Mucosa of descending colon (tissue), 3 donors: ENCODE measurements at regions not wholly inside any gene's neighbourhood (a gene's known extent, or its start where the extent isn't known, plus 50 kb on each side); places are given as distances from the start of the nearest gene placed in this dataset.

ENCODE experiments used
- ATAC-seq: fragments of 200-7000 bp; cut with Tn5 transposase; one replicate; pipeline ENCODE4 v1.9.1; 2020; ENCODE audit warnings: mild to moderate bottlenecking, moderate library complexity
- DNase-seq, 3 donors: peaks; one replicate each; pipeline ENCODE4 v3.0.0-alpha.2; 2020
- H3K36me3 ChIP-seq: fragments of 200-600 bp; one replicate; pipeline ENCODE4 v1.8.0; 2021; ENCODE audit warnings: low read depth, mild to moderate bottlenecking
- H3K4me1 ChIP-seq: fragments of 200-600 bp; one replicate; pipeline ENCODE4 v1.8.0; 2021; ENCODE audit warnings: low read depth, mild to moderate bottlenecking
- H3K4me3 ChIP-seq: fragments of 200-600 bp; one replicate; pipeline ENCODE4 v1.8.0; 2021; ENCODE audit warnings: mild to moderate bottlenecking
- H3K9me3 ChIP-seq: fragments of 200-600 bp; one replicate; pipeline ENCODE4 v1.8.0; 2021; ENCODE audit warnings: mild to moderate bottlenecking
- intact Hi-C, 2 donors: fragments of 100-400 bp; cut with DNase I in 1 of 2; cut with micrococcal nuclease in 1 of 2; formaldehyde crosslinking; loops; one replicate each; pipeline versions ENCODE4 v1.11.0 to v1.11.1; 2022; cut with DNase I, micrococcal nuclease
- TF ChIP-seq, protein P1 (sequence below): fragments of 200-600 bp; IDR thresholded peaks from one replicate; pipeline ENCODE4 v1.8.0; 2022; ENCODE audit warnings: antibody characterized with exemption, mild to moderate bottlenecking
- donor health status: DM: no; HTN: no; CAD: no; lungs with moderate emphysema.
- donor health status: DM: no; HTN: no; CAD: no.
- donor health status: DM: no; HTN: yes; CAD: no.

DNA sequence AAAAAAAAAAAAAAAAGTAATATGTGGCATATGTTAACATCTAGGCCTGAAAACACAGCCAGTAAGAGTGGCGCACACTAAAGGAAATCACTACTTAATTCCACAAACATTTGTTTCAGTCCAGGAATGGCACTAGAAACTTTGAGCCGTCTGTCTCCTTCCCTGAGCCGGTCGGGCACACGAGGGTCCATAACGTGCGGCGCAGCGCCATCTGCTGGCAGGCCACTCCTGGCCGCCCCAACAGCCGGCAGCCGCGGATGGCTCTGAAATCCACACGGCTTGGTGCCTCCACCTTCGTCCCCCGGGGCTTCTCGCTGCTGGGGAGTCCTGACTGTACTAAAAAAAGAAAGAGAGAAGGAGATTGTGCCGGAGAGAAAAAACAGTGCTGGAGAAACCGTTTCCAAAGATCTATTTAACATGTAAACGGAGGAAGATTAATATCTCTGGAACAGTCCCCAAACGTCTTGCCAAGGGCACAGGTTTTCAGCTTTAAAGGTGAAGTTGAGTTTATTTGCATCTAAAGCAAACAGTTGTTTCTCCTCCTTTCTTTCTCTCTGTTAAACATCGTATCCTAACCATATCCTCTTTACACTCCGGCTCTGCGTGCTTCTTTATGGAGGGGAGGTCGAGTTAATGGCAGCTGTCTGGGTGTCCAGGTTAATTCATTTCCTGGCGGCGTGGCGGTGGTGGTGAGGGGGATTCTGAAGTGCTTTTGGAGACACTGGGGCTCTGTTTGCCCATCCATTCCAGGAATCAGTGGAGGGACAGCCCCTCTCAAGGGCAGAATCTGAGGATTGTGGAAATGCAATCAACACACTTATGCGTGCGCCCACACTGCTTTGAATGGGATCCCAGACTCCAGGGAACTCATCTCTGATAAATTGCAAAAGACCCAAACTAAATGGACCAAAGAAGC, 611.3 kb upstream of the SALL1 start:
- H3K4me1 ChIP-seq: no peaks in the 10 kb centered on the region
- intact Hi-C loops: no loop called here
- H3K36me3 ChIP-seq: no peaks in the 10 kb centered on the region
- TF ChIP-seq, protein P1, sequence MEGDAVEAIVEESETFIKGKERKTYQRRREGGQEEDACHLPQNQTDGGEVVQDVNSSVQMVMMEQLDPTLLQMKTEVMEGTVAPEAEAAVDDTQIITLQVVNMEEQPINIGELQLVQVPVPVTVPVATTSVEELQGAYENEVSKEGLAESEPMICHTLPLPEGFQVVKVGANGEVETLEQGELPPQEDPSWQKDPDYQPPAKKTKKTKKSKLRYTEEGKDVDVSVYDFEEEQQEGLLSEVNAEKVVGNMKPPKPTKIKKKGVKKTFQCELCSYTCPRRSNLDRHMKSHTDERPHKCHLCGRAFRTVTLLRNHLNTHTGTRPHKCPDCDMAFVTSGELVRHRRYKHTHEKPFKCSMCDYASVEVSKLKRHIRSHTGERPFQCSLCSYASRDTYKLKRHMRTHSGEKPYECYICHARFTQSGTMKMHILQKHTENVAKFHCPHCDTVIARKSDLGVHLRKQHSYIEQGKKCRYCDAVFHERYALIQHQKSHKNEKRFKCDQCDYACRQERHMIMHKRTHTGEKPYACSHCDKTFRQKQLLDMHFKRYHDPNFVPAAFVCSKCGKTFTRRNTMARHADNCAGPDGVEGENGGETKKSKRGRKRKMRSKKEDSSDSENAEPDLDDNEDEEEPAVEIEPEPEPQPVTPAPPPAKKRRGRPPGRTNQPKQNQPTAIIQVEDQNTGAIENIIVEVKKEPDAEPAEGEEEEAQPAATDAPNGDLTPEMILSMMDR: peak; percentile 63
- DNase-seq: peak; percentile 64 to 85 (median 76)
- no peak overlapping the region for H3K4me3 ChIP-seq
- ATAC-seq: peak; percentile 88
- H3K9me3 ChIP-seq: no peaks in the 10 kb centered on the region

DNA sequence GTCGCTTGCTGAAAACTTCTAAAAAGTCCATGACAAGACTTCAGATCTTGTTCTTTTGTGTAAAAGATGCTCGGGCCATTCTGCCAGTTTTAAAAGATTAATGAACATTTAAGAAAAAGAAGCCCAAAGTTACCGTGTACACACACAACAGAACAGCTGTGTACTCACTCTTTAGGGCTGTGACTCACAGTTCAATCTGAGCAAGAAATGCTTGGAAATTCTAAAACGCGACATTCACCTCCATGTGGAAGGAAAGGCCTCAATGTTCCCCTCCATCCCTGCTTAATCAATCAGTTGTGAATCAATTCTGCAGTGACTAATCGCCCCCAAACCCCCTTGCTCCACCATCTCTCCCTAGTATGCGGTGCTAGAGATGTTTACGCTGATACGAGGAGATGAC, 609.9 kb upstream of the SALL1 start:
- H3K4me3 ChIP-seq: no peak overlapping the region
- TF ChIP-seq, protein P1: no peak
- H3K4me1 ChIP-seq: no peaks in the 10 kb centered on the region
- no peaks in the 10 kb centered on the region for H3K36me3 ChIP-seq
- ATAC-seq: no peak
- intact Hi-C loops: no loop called here
- H3K9me3 ChIP-seq: no peaks in the 10 kb centered on the region
- DNase-seq: no peak

DNA sequence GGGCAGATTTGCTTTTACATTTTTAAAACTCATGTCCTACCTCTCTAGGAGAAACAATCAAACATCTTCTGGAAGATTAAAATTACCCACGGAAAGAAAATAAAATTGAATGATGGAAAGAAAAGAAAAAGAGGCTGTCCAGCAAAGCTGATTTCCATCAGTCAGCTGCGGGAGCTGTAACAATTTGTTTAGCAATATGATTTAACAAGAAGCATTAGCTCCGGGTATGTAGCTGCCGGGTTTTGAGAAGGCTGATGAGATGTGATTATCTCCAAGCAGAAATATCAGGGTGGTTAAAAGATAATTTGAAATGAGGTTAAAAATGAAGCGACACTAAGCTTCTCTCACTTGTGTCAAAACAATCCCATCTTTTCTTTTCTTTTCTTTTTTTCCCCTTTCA, 608.9 kb upstream of the SALL1 start:
- TF ChIP-seq, protein P1: no peak
- no peaks in the 10 kb centered on the region for H3K4me1 ChIP-seq
- H3K4me3 ChIP-seq: no peak overlapping the region
- DNase-seq (no peak), ATAC-seq (no peak)
- no peaks in the 10 kb centered on the region for H3K36me3 ChIP-seq
- intact Hi-C loops: no loop called here
- no peaks in the 10 kb centered on the region for H3K9me3 ChIP-seq

DNA sequence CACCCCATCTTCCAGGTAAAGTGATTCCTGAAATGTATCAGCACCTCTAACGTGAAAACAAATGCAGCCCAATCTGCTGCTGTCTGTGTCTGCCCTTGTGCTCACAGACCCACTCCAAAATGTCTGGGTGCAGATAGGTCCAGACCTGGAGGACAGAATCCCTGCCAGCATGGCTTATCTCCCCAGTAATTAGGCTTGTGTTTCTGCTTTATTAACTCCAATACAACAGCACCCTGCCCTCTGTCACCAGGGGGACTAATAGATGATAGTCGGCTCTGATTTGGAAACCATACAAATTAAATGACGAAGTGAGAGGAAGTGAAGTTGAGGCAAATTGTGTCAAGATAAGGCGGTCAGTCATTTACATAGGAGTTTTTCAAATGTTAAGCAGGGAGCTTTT, 608.3 kb upstream of the SALL1 start:
- DNase-seq (no peak), ATAC-seq (no peak)
- Histone ChIP-seq H3K36me3 (no peaks in the 10 kb centered on the region), H3K4me3 (no peak overlapping the region), H3K4me1 (no peaks in the 10 kb centered on the region), H3K9me3 (no peaks in the 10 kb centered on the region)
- intact Hi-C loops: no loop called here
- TF ChIP-seq, protein P1: no peak

DNA sequence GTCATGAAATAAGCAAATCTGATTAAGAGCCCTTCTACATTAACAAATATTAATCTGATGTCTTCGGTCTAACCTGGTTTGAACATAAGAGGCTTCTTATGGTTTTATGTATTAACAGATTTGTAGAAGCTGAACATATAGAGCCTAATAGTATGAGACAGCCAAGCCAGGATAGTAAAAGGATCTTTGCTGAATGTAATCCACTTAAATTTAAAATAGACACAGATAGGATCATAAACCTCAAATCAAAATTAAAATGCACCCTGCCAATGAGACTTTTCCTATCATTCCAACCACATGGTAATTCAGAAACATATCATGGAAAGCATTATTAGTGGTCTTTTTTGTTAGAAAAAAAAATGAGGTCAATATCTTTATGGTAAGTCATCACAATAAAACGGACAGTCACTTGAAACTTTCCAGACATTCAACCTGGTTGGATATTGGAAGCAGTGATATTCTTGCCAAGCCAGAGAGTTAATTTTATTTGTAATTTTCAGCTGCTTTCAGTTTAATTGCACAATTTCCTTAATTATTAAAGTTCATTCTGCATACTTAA, 606.9 kb upstream of the SALL1 start:
- Histone ChIP-seq H3K9me3 (no peaks in the 10 kb centered on the region), H3K4me3 (no peak overlapping the region), H3K4me1 (no peaks in the 10 kb centered on the region), H3K36me3 (no peaks in the 10 kb centered on the region)
- intact Hi-C loops: no loop called here
- no peak for ATAC-seq
- DNase-seq: no peak
- TF ChIP-seq, protein P1: no peak
